ENCODE measurements at regions not wholly inside any gene's neighbourhood (a gene's known extent, or its start where the extent isn't known, plus 50 kb on each side); places are given as distances from the start of the nearest gene placed in this dataset.

DNA sequence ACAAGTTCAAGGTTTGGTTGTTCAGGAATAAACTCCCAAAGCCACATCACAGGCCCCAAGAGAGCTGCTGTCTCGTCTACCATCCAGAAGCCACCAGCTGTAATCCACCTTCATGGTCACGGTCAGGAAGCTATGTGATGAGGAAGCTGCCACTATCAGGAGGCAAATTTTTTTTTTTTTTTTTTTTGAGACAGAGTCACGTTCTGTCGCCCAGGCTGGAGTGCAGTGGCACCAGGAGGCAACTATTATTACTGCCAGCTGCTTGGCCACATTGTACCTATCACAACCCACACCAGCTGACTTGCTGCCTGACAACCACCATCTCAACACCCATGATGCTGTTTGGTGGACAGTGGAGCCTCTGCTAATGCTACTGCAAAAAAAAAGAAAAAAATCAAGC is 124.1 kb downstream of the OMA1 start:
- TF ChIP-seq CTCF (conservative IDR thresholded peaks at IDR 0.05 in 1 of 2, IDR thresholded peaks at IDR 0.05 in 1 of 2; ENCODE audit: extremely low read depth in 1 of 2, insufficient read depth in 1 of 2, low read depth in 1 of 2, low read length in 2 of 2), result no peak
- TF ChIP-seq EZH2 (IDR thresholded peaks at IDR 0.05; ENCODE audit: borderline replicate concordance, low read length), result no peak

Measured in mammary epithelial cell (primary cell).